Hepatic stellate cell (primary cell): ENCODE measurements at regions not wholly inside any gene's neighbourhood (a gene's known extent, or its start where the extent isn't known, plus 50 kb on each side); places are given as distances from the start of the nearest gene placed in this dataset.
"Not testable (repeated sequence)": the region's sequence is repeated elsewhere in the genome, so short reads cannot be mapped to it uniquely, and the experiment has no call there.

ENCODE experiments used
- DNase-seq: peaks from one replicate; pipeline ENCODE4 v3.0.0; 2011; ENCODE audit warnings: low spot score

GRCh38 chr5:92147798-92148197 lies 764.7 kb upstream of the ARRDC3 start:
- DNase-seq: no peak

DNA sequence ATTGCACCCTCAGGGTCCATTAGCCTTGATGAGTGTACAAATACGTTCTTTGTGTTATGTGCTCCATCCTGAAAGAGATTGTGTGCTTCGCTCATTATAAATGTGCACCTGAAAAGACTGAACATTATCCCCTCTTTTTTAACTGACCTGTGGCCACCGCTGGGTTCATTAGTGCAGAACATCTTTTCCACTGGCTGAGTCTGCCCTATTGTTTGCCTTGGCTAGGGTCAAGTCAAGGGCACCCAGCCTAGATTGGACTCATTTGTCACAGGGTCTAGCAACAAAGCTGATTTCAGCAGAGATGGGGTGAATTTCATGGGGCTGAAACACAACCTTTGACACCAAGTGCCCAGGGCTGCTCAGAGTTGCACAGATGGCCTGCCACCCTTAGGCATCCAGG lies 764.1 kb upstream of the ARRDC3 start:
- no peak for DNase-seq

DNA sequence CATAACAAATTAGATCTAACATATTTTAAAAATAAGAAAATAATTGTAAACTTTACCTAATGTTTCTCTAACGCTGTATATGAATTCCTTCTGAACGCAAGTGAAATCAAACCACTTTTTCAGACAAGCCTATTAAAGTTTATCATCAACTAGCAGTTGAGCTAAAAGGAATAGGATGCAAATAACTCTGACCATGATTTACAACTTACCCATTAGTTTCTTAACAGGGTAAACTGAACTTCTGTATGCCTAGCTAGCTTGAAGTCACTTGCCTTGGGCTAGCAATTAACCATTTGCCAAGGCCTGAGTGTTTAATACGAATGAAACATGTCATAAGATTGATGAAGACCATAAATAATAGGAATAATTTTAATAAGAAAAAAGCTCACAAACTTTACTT lies 762.7 kb upstream of the ARRDC3 start:
- no peak for DNase-seq

GRCh38 chr5:92144824-92145223 lies 761.7 kb upstream of the ARRDC3 start:
- DNase-seq: no peak

DNA sequence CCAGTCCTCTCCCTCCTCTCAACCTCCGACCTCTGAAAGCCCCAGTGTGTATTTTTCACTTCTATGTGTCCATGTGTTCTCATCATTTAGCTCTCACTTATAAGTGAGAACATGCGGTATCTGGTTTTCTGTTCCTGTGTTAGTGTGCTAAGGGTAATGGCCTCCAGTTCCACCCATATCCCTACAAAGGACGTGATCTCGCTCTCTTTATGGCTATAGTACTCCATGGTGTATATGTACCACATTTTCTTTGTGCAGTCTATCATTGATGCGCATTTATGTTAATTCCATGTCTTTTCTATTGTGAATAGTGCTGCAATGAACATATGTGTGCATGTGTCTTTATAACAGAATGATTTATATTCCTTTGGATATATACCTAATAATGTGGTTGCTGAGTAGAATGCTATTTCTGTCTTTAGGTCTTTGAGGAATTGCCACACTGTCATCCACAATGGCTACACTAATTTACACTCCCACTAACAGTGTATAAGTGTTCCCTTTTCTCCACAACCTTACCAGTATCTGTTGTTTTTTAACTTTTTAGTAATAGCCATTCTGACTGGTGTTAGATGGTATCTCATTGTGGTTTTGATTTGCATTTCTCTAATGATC lies 749.3 kb upstream of the ARRDC3 start:
- DNase-seq: not testable (repeated sequence)

GRCh38 chr5:92126182-92126581 lies 743.1 kb upstream of the ARRDC3 start:
- DNase-seq: no peak

GRCh38 chr5:92119110-92119509 lies 736.0 kb upstream of the ARRDC3 start:
- DNase-seq: no peak

GRCh38 chr5:92106808-92107207 lies 723.7 kb upstream of the ARRDC3 start:
- no peak for DNase-seq

GRCh38 chr5:92104126-92104525 lies 721.0 kb upstream of the ARRDC3 start:
- DNase-seq: no peak

GRCh38 chr5:92102313-92102712 lies 719.2 kb upstream of the ARRDC3 start:
- no peak for DNase-seq

GRCh38 chr5:92092239-92092638 lies 709.1 kb upstream of the ARRDC3 start:
- DNase-seq: no peak

DNA sequence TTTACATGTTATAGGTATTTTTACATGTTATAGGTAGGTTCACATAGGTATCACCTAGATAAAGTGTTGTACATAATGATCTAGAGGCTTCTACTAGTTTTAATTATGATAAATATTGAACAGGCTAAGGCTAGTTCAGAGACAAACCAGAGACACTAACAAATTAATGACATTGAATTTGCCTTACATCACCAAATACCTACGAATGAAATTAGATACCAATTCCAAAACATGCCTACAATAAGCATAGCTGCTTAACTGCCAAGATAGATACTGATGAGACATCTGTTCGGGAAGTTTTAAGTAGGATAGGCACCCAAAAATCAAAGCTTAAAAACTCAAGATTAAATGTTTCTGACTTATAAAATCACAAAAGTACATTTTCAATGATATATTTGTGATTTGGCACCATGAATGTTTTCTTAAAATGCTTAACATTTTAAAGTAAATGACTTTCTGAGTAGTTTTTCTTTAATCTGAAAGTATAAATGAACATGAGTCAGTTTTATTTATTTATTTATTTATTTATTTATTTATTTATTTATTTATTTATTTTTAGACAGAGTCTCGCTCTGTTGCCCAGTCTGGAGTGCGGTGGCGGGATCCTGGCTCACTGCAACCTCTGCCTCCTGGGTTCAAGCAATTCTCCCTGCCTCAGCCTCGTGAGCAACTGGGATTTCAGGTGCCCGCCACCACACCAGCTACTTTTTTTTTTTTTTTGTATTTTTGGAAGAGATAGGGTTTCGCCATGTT lies 703.1 kb upstream of the ARRDC3 start:
- DNase-seq: no peak

DNA sequence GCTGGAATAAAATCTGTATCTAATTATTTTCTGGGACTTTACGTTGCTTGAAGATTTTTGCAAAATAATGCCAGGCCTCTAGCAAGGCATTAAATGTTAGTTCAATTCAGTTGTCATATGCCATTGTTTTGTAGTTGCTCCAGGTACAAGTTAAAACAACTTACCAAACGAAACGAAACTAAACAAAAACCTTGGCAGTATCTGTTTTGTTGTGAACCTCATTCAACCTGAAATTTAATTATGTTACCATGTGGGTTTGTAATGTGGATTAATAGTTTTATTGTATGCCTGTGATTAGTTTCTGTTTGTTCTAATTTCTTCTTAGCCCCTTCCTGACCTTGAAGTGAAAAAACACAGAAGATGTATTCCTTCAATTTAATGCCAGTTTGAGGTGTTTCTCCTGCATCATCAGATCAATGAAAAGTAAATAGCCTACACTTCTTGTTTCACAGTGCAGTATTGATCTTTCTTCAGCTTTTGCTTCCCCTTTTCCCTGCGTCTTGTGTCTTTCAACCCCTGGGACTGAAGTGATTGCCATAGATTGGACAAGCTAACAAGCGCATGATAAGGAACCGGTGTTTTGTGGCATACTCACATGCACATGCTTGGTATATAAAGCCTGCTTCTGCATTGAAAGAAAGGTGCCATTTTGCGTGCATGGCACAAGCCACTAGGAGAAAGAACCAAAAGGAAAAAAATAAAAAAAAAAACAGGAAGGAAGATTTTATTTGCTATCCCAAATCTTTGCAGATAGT lies 699.0 kb upstream of the ARRDC3 start:
- no peak for DNase-seq

DNA sequence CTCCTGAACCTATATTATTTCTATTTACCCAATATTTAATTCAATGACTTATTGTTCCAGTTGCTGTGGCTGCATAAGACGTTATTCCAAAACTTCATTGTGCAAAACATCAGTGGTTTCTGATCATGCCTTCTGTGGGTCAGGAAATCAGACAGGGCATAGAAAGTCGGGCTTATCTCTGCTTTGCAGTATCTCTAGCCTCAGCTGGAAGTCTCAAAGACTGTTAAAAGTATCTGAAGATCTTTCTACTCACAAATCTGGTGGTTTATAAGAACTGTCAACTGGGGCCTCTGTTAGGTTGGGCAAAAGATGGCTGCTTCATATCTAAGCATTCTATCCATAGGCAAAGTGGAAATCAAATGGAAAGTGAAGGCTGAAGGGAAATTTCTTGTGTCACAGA lies 687.7 kb upstream of the ARRDC3 start:
- no peak for DNase-seq

- DNase-seq: no peak
Observed at GRCh38 chr5:92064993-92065392, 681.9 kb upstream of the ARRDC3 start.

DNA sequence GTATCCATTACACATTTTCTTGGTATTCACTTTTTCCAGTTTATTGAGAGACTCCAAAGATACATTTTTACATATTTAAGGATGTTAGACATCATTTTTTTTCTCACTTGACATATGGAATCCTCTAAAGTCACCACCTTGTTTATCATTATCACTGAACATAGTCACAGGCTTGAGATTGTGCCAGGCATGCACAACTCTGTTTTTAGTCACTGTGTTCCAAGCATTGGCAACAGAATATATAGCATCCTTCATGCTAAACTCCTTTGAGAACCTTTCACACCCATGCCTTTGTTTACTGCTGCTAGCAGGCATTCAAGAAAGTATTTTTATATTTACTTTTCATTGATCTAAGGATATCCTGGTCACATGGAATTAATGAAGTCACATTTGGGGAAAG lies 668.6 kb upstream of the ARRDC3 start:
- DNase-seq: no peak

GRCh38 chr5:92050970-92051369 lies 667.9 kb upstream of the ARRDC3 start:
- DNase-seq: no peak

- DNase-seq: no peak
Observed at GRCh38 chr5:92041911-92042660, 659.0 kb upstream of the ARRDC3 start.

GRCh38 chr5:92041206-92041605 lies 658.1 kb upstream of the ARRDC3 start:
- no peak for DNase-seq

- DNase-seq: not testable (repeated sequence)
Observed at GRCh38 chr5:92029792-92030191, 646.7 kb upstream of the ARRDC3 start.

GRCh38 chr5:92023555-92023954 lies 640.4 kb upstream of the ARRDC3 start:
- DNase-seq: no peak

DNA sequence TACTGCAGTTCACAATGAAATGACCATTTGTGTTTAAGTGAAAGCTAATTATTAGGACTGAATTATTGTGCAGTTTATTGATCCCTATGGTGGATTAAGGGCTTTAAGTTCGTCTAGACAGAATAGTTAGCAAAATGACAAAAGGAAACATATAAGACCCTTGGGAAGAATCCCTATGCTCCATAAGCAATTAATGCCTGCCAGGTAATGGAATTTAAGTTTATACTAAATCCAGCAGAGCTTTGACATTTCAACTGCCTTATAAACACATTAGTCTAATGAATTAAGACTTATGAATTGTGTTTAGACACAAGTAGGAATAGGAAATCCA lies 640.0 kb upstream of the ARRDC3 start:
- DNase-seq: no peak
